SK-N-DZ (cell line): ENCODE measurements at regions not wholly inside any gene's neighbourhood (a gene's known extent, or its start where the extent isn't known, plus 50 kb on each side); places are given as distances from the start of the nearest gene placed in this dataset.
"Not testable (repeated sequence)": the region's sequence is repeated elsewhere in the genome, so short reads cannot be mapped to it uniquely, and the experiment has no call there.

Source experiments
- DNase-seq: peaks from one replicate; pipeline ENCODE4 v3.0.0-alpha.2; 2015; ENCODE audit warnings: low spot score

GRCh38 chr7:85891900-85892299 lies 705.0 kb upstream of the SEMA3D start:
- DNase-seq: not testable (repeated sequence)

GRCh38 chr7:85890244-85890811 lies 703.5 kb upstream of the SEMA3D start:
- peak; percentile 59 for DNase-seq

- DNase-seq: no peak
These were observed 700.3 kb upstream of the SEMA3D start for GRCh38 chr7:85887133-85887532.

GRCh38 chr7:85882335-85882734 lies 695.5 kb upstream of the SEMA3D start:
- no peak for DNase-seq

- no peak for DNase-seq
These were observed 688.5 kb upstream of the SEMA3D start for GRCh38 chr7:85875398-85875797.

GRCh38 chr7:85866540-85866939 lies 679.7 kb upstream of the SEMA3D start:
- DNase-seq: no peak

GRCh38 chr7:85851571-85852193 lies 664.8 kb upstream of the SEMA3D start:
- DNase-seq: peak; percentile 55

GRCh38 chr7:85850381-85850780 lies 663.5 kb upstream of the SEMA3D start:
- no peak for DNase-seq

- DNase-seq: no peak
These were observed 653.7 kb upstream of the SEMA3D start for GRCh38 chr7:85840554-85840953.

- no peak for DNase-seq
These were observed 646.2 kb upstream of the SEMA3D start for GRCh38 chr7:85833066-85833465.

GRCh38 chr7:85830982-85831381 lies 644.1 kb upstream of the SEMA3D start:
- DNase-seq: no peak

- no peak for DNase-seq
These were observed 643.1 kb upstream of the SEMA3D start for GRCh38 chr7:85829817-85830432.

- DNase-seq: no peak
These were observed 642.3 kb upstream of the SEMA3D start for GRCh38 chr7:85829176-85829575.

- no peak for DNase-seq
These were observed 641.8 kb upstream of the SEMA3D start for GRCh38 chr7:85828614-85829013.

GRCh38 chr7:85823396-85824080 lies 636.7 kb upstream of the SEMA3D start:
- DNase-seq: no peak

- no peak for DNase-seq
These were observed 635.1 kb upstream of the SEMA3D start for GRCh38 chr7:85821926-85822325.

- no peak for DNase-seq
These were observed 634.0 kb upstream of the SEMA3D start for GRCh38 chr7:85820702-85821443.

GRCh38 chr7:85815526-85815925 lies 628.7 kb upstream of the SEMA3D start:
- DNase-seq: peak; percentile 32

- DNase-seq: no peak
These were observed 619.5 kb upstream of the SEMA3D start for GRCh38 chr7:85806321-85806720.

- DNase-seq: no peak
These were observed 618.8 kb upstream of the SEMA3D start for GRCh38 chr7:85805656-85806055.

GRCh38 chr7:85805249-85805648 lies 618.4 kb upstream of the SEMA3D start:
- DNase-seq: no peak

GRCh38 chr7:85802211-85802610 lies 615.4 kb upstream of the SEMA3D start:
- no peak for DNase-seq
